Calu3 (cell line): ENCODE measurements at regions not wholly inside any gene's neighbourhood (a gene's known extent, or its start where the extent isn't known, plus 50 kb on each side); places are given as distances from the start of the nearest gene placed in this dataset.

Experiments used
- BruUV-seq: library from RNA; stranded (reverse); fragments of 400-500 nt; replicated peaks from 2 replicates; lab custom pipeline; 2021; lab: Mats Ljungman, UMichigan
- CTCF ChIA-PET: fragments of 300-600 bp; sonication (Branson Sonifier 250); formaldehyde crosslinking; loops from one replicate; lab custom pipeline; 2022; ENCODE audit warnings: antibody characterized with exemption; lab: Charles Lee
- DNase-seq: peaks from one replicate; pipeline ENCODE4 v3.0.0; 2022
- H3K27ac Mint-ChIP-seq: one replicate; pipeline ENCODE4 v1.8.0; 2022; ENCODE audit warnings: mixed read lengths; ENCODE audit not compliant: unreplicated experiment
- H3K27me3 Mint-ChIP-seq: one replicate; pipeline ENCODE4 v1.8.0; 2022; ENCODE audit warnings: mixed read lengths; ENCODE audit not compliant: unreplicated experiment
- H3K36me3 Mint-ChIP-seq: one replicate; pipeline ENCODE4 v1.8.0; 2022; ENCODE audit warnings: mild to moderate bottlenecking, moderate library complexity, mixed read lengths; ENCODE audit not compliant: insufficient read depth, unreplicated experiment
- H3K4me1 Mint-ChIP-seq: one replicate; pipeline ENCODE4 v1.8.0; 2022; ENCODE audit warnings: mild to moderate bottlenecking, low read depth, mixed read lengths; ENCODE audit not compliant: unreplicated experiment
- H3K4me3 Mint-ChIP-seq: one replicate; pipeline ENCODE4 v1.8.0; 2022; ENCODE audit warnings: mild to moderate bottlenecking, low read depth, moderate library complexity, mixed read lengths; ENCODE audit not compliant: unreplicated experiment
- H3K9me3 Mint-ChIP-seq: one replicate; pipeline ENCODE4 v1.8.0; 2022; ENCODE audit warnings: low read depth, mixed read lengths; ENCODE audit not compliant: unreplicated experiment
- CTCF ChIP-seq: fragments of 200-600 bp; IDR thresholded peaks from one replicate; pipeline ENCODE4 v1.8.0; 2022; ENCODE audit warnings: antibody characterized with exemption; ENCODE audit not compliant: unreplicated experiment
- intact Hi-C: fragments of 100-400 bp; cut with micrococcal nuclease; formaldehyde crosslinking; loops from one replicate; pipeline ENCODE4 v1.10.0; 2022; ENCODE audit not compliant: unreplicated experiment

- no TSS peak for BruUV-seq
- CTCF ChIA-PET: interaction anchor here (0.6 kb wide), 1 partner anchor 348 kb away, joined by 3 read pairs; no protein-coding TSS in a partner anchor
- intact Hi-C loops: no loop called here
- no peak overlapping the region for H3K4me3 Mint-ChIP-seq
- no peak overlapping the region for H3K27ac Mint-ChIP-seq
- no peaks in the 10 kb centered on the region for H3K36me3 Mint-ChIP-seq
- no peaks in the 10 kb centered on the region for H3K27me3 Mint-ChIP-seq
- no peaks in the 10 kb centered on the region for H3K4me1 Mint-ChIP-seq
- H3K9me3 Mint-ChIP-seq: no peaks in the 10 kb centered on the region
- TF ChIP-seq CTCF: no peak
- no peak for DNase-seq
Measured at GRCh38 chr3:28139288-28139687, 102.1 kb upstream of the CMC1 start.

GRCh38 chr3:28139967-28140634, 101.3 kb upstream of the CMC1 start:
- CTCF ChIA-PET: interaction anchor here (1.1 kb wide), 1 partner anchor 24 kb away, joined by 3 read pairs; no protein-coding TSS in a partner anchor
- Mint-ChIP-seq H3K4me3 (no peak overlapping the region), H3K27ac (no peak overlapping the region), H3K9me3 (no peaks in the 10 kb centered on the region), H3K4me1 (no peaks in the 10 kb centered on the region), H3K27me3 (no peaks in the 10 kb centered on the region), H3K36me3 (no peaks in the 10 kb centered on the region)
- intact Hi-C loops: no loop called here
- BruUV-seq: no TSS peak
- TF ChIP-seq CTCF: no peak
- no peak for DNase-seq

GRCh38 chr3:28140664-28141063, 100.8 kb upstream of the CMC1 start:
- no peaks in the 10 kb centered on the region for H3K36me3 Mint-ChIP-seq
- intact Hi-C loops: no loop called here
- no peak overlapping the region for H3K27ac Mint-ChIP-seq
- no peaks in the 10 kb centered on the region for H3K4me1 Mint-ChIP-seq
- BruUV-seq: no TSS peak
- H3K9me3 Mint-ChIP-seq: no peaks in the 10 kb centered on the region
- H3K27me3 Mint-ChIP-seq: no peaks in the 10 kb centered on the region
- no peak overlapping the region for H3K4me3 Mint-ChIP-seq
- CTCF ChIA-PET: interaction anchor here (1.1 kb wide), 1 partner anchor 25 kb away, joined by 3 read pairs; no protein-coding TSS in a partner anchor
- DNase-seq: no peak
- TF ChIP-seq CTCF: no peak

- no peak for DNase-seq
- BruUV-seq: no TSS peak
- Mint-ChIP-seq H3K4me1 (no peaks in the 10 kb centered on the region), H3K36me3 (no peaks in the 10 kb centered on the region), H3K27ac (no peak overlapping the region), H3K9me3 (no peaks in the 10 kb centered on the region), H3K4me3 (no peak overlapping the region), H3K27me3 (no peaks in the 10 kb centered on the region)
- TF ChIP-seq CTCF: no peak
- intact Hi-C loops: no loop called here
- CTCF ChIA-PET: no interaction called here
Measured at GRCh38 chr3:28149960-28150359, 91.5 kb upstream of the CMC1 start.
